Right lobe of liver (tissue), 4 donors: ENCODE measurements at regions not wholly inside any gene's neighbourhood (a gene's known extent, or its start where the extent isn't known, plus 50 kb on each side); places are given as distances from the start of the nearest gene placed in this dataset.

Experiments used
- POLR2A ChIP-seq: fragments of 450-650 bp; IDR thresholded peaks from one replicate; pipeline ENCODE4 v1.6.1; 2017; ENCODE audit warnings: antibody characterized with exemption, mild to moderate bottlenecking
- TF ChIP-seq, protein P1 (sequence below), 4 donors: fragments of 200-600 bp in 3 of 4; fragments of 450-650 bp in 1 of 4; IDR thresholded peaks; one replicate each; pipeline versions ENCODE4 v1.5.1 to v1.8.0; 2016 to 2022; ENCODE audit warnings: antibody characterized with exemption in 4 of 4, mild to moderate bottlenecking in 2 of 4
- donor health status: DM: no; HTN: no; CAD: no.
- donor health status: DM: no; HTN: no; CAD: no.
- donor health status: DM: no; HTN: yes; CAD: no.

DNA sequence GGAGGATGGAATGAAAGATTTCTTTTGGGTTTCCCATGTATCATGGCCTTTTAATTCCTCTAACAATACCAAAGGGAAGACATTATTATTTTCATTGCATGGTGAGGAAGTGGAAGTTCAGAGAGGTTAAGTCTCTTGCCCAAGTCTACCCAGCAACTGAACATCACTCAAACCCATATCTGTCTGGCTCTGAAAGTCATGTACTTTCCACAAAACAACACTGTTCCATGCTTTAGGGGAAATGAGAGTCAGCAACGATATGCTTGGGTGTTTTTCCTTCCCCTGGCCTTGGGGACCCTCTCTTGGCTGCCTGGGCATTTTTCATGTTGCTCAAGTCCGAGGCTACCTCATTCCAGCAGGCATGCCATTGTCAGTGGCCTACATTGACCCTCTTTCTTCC is 118.8 kb downstream of the ADTRP start:
- TF ChIP-seq, protein P1, sequence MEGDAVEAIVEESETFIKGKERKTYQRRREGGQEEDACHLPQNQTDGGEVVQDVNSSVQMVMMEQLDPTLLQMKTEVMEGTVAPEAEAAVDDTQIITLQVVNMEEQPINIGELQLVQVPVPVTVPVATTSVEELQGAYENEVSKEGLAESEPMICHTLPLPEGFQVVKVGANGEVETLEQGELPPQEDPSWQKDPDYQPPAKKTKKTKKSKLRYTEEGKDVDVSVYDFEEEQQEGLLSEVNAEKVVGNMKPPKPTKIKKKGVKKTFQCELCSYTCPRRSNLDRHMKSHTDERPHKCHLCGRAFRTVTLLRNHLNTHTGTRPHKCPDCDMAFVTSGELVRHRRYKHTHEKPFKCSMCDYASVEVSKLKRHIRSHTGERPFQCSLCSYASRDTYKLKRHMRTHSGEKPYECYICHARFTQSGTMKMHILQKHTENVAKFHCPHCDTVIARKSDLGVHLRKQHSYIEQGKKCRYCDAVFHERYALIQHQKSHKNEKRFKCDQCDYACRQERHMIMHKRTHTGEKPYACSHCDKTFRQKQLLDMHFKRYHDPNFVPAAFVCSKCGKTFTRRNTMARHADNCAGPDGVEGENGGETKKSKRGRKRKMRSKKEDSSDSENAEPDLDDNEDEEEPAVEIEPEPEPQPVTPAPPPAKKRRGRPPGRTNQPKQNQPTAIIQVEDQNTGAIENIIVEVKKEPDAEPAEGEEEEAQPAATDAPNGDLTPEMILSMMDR (IDR thresholded peaks at IDR 0.05): no peak
- TF ChIP-seq POLR2A: no peak
